Lower leg skin (tissue), 3 donors: ENCODE measurements at regions not wholly inside any gene's neighbourhood (a gene's known extent, or its start where the extent isn't known, plus 50 kb on each side); places are given as distances from the start of the nearest gene placed in this dataset.

Source experiments
- CTCF ChIP-seq, 3 donors: fragments of 450-650 bp; IDR thresholded peaks; one replicate each; pipeline ENCODE4 v1.5.1; 2016; ENCODE audit warnings: antibody characterized with exemption in 3 of 3, mild to moderate bottlenecking in 3 of 3, moderate library complexity in 2 of 3
- POLR2A ChIP-seq, 2 donors: fragments of 450-650 bp; IDR thresholded peaks; one replicate each; pipeline ENCODE4 v1.6.1; 2016 to 2017; ENCODE audit warnings: antibody characterized with exemption in 2 of 2, mild to moderate bottlenecking in 1 of 2, moderate library complexity in 1 of 2

- no peak for TF ChIP-seq CTCF (IDR thresholded peaks at IDR 0.05)
- no peak for TF ChIP-seq POLR2A (IDR thresholded peaks at IDR 0.05)
Measured at GRCh38 chrX:20686256-20686655, 419.5 kb upstream of the RPS6KA3 start.
